GM23248 (cell line): ENCODE measurements at regions not wholly inside any gene's neighbourhood (a gene's known extent, or its start where the extent isn't known, plus 50 kb on each side); places are given as distances from the start of the nearest gene placed in this dataset.

Experiments used
- EZH2 ChIP-seq: fragments of 200-600 bp; sonication (generic); IDR thresholded peaks from 2 replicates; pipeline ENCODE4 v1.6.1; 2018; ENCODE audit warnings: antibody characterized with exemption, mild to moderate bottlenecking; ENCODE audit not compliant: insufficient read depth, poor library complexity, severe bottlenecking
- EZH2phosphoT487 ChIP-seq: fragments of 200-600 bp; sonication (generic); IDR thresholded peaks from 2 replicates; pipeline ENCODE4 v1.6.1; 2018; ENCODE audit warnings: antibody characterized with exemption, moderate library complexity, mild to moderate bottlenecking, low read depth; ENCODE audit not compliant: insufficient read depth

GRCh38 chr1:218817691-218818465 is 355.8 kb upstream of the LYPLAL1 start:
- no peak for TF ChIP-seq EZH2phosphoT487
- no peak for TF ChIP-seq EZH2
